Stimulated activated CD4-positive, alpha-beta T cell treated with anti-CD3 and anti-CD28 coated beads, TNF-alpha, amount 100 ng/mL, for 24 hours (primary cell): ENCODE measurements at regions not wholly inside any gene's neighbourhood (a gene's known extent, or its start where the extent isn't known, plus 50 kb on each side); places are given as distances from the start of the nearest gene placed in this dataset.

Experiments
- DNase-seq, 3 experiments: peaks; one replicate each; pipeline ENCODE4 v3.0.0-alpha.2; 2020; ENCODE audit warnings: low read depth in 3 of 3

- no peak for DNase-seq
Observed at GRCh38 chr6:147817042-147817689, 308.7 kb downstream of the SAMD5 start.

- DNase-seq = no peak
Observed at GRCh38 chr6:147820520-147820919, 312.0 kb downstream of the SAMD5 start.

GRCh38 chr6:147821295-147821897, 312.9 kb downstream of the SAMD5 start:
- no peak for DNase-seq

- no peak for DNase-seq
Observed at GRCh38 chr6:147823936-147824335, 315.4 kb downstream of the SAMD5 start.

GRCh38 chr6:147825848-147826247, 317.4 kb downstream of the SAMD5 start:
- no peak for DNase-seq

GRCh38 chr6:147826698-147827097, 318.2 kb downstream of the SAMD5 start:
- no peak for DNase-seq

GRCh38 chr6:147829418-147829817, 320.9 kb downstream of the SAMD5 start:
- DNase-seq = no peak

- no peak for DNase-seq
Observed at GRCh38 chr6:147829835-147830234, 321.3 kb downstream of the SAMD5 start.

- no peak for DNase-seq
Observed at GRCh38 chr6:147831356-147831755, 322.9 kb downstream of the SAMD5 start.

- no peak for DNase-seq
Observed at GRCh38 chr6:147833607-147834006, 325.1 kb downstream of the SAMD5 start.

- DNase-seq = no peak
Observed at GRCh38 chr6:147834084-147834776, 325.7 kb downstream of the SAMD5 start.

- DNase-seq = no peak
Observed at GRCh38 chr6:147837540-147837939, 329.1 kb downstream of the SAMD5 start.

- DNase-seq = no peak
Observed at GRCh38 chr6:147839708-147840610, 331.5 kb downstream of the SAMD5 start.

- no peak for DNase-seq
Observed at GRCh38 chr6:147841547-147842148, 333.2 kb downstream of the SAMD5 start.

GRCh38 chr6:147849401-147850330, 341.2 kb downstream of the SAMD5 start:
- no peak for DNase-seq

- no peak for DNase-seq
Observed at GRCh38 chr6:147852772-147853171, 344.3 kb downstream of the SAMD5 start.

- DNase-seq = no peak
Observed at GRCh38 chr6:147853574-147853973, 345.1 kb downstream of the SAMD5 start.

- no peak for DNase-seq
Observed at GRCh38 chr6:147855803-147856482, 347.5 kb downstream of the SAMD5 start.

- no peak for DNase-seq
Observed at GRCh38 chr6:147856687-147857086, 348.2 kb downstream of the SAMD5 start.

- DNase-seq = no peak
Observed at GRCh38 chr6:147858421-147858820, 349.9 kb downstream of the SAMD5 start.
